Liver (tissue), 3 donors: ENCODE measurements at regions not wholly inside any gene's neighbourhood (a gene's known extent, or its start where the extent isn't known, plus 50 kb on each side); places are given as distances from the start of the nearest gene placed in this dataset.

ENCODE experiments used
- HNF4A ChIP-seq, 2 donors: conservative IDR thresholded peaks; 2 replicates each; pipeline ENCODE4 v1.6.1; 2016; ENCODE audit warnings: antibody characterized with exemption in 2 of 2, mild to moderate bottlenecking in 2 of 2
- HNF4G ChIP-seq: IDR thresholded peaks from 2 replicates; pipeline ENCODE4 v1.6.1; 2016; ENCODE audit warnings: antibody characterized with exemption
- RAD21 ChIP-seq, 2 donors: IDR thresholded peaks; 2 replicates each; pipeline ENCODE4 v1.6.1; 2016; ENCODE audit warnings: antibody characterized with exemption in 2 of 2, mild to moderate bottlenecking in 2 of 2
- SP1 ChIP-seq: IDR thresholded peaks from 2 replicates; pipeline ENCODE4 v1.6.1; 2018; ENCODE audit warnings: antibody characterized with exemption, mild to moderate bottlenecking
- TF ChIP-seq, protein P1 (sequence below): fragments of 150-350 bp; IDR thresholded peaks from 2 replicates; pipeline ENCODE4 v1.5.1; 2017; ENCODE audit warnings: improper control_type of control experiment, low read depth, low read length; ENCODE audit not compliant: missing input control
- TF ChIP-seq, protein P2 (sequence below): IDR thresholded peaks from 2 replicates; pipeline ENCODE4 v1.6.1; 2016; ENCODE audit warnings: antibody characterized with exemption
- TF ChIP-seq, protein P3 (sequence below): IDR thresholded peaks from 2 replicates; pipeline ENCODE4 v1.6.1; 2016; ENCODE audit warnings: antibody characterized with exemption, mild to moderate bottlenecking
- TF ChIP-seq, protein P4 (sequence below): IDR thresholded peaks from 2 replicates; pipeline ENCODE4 v1.6.1; 2016; ENCODE audit warnings: antibody characterized with exemption
- donor health status: healthy.
- donor health status: healthy.

DNA sequence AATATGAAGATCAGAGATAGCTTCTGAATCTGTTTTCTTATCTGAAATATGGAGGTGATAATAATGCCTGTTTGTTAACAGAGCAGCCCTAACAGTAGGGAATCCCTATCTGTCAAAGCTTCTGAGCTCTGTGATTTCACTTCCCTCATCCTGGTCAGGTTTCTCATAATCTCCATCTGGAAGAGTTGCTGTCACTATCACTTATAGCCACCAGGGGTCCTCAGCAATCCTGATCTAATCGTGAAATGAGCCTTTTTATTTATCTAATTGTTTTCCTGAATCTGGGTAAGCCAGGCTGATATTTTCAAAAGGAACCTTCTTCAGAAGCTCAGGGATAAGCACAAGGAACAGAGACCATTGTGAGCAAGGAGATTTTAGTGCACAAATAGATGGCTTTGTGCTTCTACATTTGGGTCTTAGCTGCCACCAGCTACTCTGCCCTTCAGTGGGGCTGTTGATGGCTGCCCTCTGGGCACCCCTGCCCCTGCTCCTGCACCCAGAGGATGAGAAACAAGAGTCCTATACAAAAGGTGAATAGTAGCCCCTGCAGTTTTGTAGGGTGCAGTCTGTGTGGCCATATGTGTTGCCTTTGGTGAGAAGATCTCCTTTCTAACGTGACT is 196.4 kb upstream of the RADX start:
- TF ChIP-seq HNF4G: no peak
- TF ChIP-seq, protein P1, sequence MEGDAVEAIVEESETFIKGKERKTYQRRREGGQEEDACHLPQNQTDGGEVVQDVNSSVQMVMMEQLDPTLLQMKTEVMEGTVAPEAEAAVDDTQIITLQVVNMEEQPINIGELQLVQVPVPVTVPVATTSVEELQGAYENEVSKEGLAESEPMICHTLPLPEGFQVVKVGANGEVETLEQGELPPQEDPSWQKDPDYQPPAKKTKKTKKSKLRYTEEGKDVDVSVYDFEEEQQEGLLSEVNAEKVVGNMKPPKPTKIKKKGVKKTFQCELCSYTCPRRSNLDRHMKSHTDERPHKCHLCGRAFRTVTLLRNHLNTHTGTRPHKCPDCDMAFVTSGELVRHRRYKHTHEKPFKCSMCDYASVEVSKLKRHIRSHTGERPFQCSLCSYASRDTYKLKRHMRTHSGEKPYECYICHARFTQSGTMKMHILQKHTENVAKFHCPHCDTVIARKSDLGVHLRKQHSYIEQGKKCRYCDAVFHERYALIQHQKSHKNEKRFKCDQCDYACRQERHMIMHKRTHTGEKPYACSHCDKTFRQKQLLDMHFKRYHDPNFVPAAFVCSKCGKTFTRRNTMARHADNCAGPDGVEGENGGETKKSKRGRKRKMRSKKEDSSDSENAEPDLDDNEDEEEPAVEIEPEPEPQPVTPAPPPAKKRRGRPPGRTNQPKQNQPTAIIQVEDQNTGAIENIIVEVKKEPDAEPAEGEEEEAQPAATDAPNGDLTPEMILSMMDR: peak; percentile 54
- TF ChIP-seq, protein P2, sequence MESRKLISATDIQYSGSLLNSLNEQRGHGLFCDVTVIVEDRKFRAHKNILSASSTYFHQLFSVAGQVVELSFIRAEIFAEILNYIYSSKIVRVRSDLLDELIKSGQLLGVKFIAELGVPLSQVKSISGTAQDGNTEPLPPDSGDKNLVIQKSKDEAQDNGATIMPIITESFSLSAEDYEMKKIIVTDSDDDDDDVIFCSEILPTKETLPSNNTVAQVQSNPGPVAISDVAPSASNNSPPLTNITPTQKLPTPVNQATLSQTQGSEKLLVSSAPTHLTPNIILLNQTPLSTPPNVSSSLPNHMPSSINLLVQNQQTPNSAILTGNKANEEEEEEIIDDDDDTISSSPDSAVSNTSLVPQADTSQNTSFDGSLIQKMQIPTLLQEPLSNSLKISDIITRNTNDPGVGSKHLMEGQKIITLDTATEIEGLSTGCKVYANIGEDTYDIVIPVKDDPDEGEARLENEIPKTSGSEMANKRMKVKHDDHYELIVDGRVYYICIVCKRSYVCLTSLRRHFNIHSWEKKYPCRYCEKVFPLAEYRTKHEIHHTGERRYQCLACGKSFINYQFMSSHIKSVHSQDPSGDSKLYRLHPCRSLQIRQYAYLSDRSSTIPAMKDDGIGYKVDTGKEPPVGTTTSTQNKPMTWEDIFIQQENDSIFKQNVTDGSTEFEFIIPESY: no peak
- TF ChIP-seq SP1: no peak
- TF ChIP-seq, protein P3, sequence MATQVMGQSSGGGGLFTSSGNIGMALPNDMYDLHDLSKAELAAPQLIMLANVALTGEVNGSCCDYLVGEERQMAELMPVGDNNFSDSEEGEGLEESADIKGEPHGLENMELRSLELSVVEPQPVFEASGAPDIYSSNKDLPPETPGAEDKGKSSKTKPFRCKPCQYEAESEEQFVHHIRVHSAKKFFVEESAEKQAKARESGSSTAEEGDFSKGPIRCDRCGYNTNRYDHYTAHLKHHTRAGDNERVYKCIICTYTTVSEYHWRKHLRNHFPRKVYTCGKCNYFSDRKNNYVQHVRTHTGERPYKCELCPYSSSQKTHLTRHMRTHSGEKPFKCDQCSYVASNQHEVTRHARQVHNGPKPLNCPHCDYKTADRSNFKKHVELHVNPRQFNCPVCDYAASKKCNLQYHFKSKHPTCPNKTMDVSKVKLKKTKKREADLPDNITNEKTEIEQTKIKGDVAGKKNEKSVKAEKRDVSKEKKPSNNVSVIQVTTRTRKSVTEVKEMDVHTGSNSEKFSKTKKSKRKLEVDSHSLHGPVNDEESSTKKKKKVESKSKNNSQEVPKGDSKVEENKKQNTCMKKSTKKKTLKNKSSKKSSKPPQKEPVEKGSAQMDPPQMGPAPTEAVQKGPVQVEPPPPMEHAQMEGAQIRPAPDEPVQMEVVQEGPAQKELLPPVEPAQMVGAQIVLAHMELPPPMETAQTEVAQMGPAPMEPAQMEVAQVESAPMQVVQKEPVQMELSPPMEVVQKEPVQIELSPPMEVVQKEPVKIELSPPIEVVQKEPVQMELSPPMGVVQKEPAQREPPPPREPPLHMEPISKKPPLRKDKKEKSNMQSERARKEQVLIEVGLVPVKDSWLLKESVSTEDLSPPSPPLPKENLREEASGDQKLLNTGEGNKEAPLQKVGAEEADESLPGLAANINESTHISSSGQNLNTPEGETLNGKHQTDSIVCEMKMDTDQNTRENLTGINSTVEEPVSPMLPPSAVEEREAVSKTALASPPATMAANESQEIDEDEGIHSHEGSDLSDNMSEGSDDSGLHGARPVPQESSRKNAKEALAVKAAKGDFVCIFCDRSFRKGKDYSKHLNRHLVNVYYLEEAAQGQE: no peak
- TF ChIP-seq RAD21 (IDR thresholded peaks at IDR 0.05): peak; percentile 51 to 74
- TF ChIP-seq HNF4A (conservative IDR thresholded peaks at IDR 0.05): no peak
- TF ChIP-seq, protein P4, sequence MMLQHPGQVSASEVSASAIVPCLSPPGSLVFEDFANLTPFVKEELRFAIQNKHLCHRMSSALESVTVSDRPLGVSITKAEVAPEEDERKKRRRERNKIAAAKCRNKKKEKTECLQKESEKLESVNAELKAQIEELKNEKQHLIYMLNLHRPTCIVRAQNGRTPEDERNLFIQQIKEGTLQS: no peak
